Neural crest cell (in vitro differentiated cells): ENCODE measurements at regions not wholly inside any gene's neighbourhood (a gene's known extent, or its start where the extent isn't known, plus 50 kb on each side); places are given as distances from the start of the nearest gene placed in this dataset.

Source experiments
- DNase-seq: peaks from one replicate; pipeline ENCODE4 v3.0.0; 2021; ENCODE audit warnings: low read depth, mixed read lengths, low spot score
- H3K27ac Mint-ChIP-seq: one replicate; pipeline ENCODE4 v1.8.0; 2021; ENCODE audit warnings: mild to moderate bottlenecking, mixed read lengths; ENCODE audit not compliant: unreplicated experiment
- H3K27me3 Mint-ChIP-seq: 2 replicates; pipeline ENCODE4 v1.8.0; 2021; ENCODE audit warnings: low read depth, mild to moderate bottlenecking, mixed read lengths
- H3K36me3 Mint-ChIP-seq: 2 replicates; pipeline ENCODE4 v1.8.0; 2021; ENCODE audit warnings: low read depth, mild to moderate bottlenecking, mixed read lengths
- H3K4me1 Mint-ChIP-seq: 2 replicates; pipeline ENCODE4 v1.8.0; 2021; ENCODE audit warnings: mixed read lengths
- H3K4me3 Mint-ChIP-seq: one replicate; pipeline ENCODE4 v1.8.0; 2021; ENCODE audit warnings: mild to moderate bottlenecking, mixed read lengths
- H3K9me3 Mint-ChIP-seq: 2 replicates; pipeline ENCODE4 v1.8.0; 2021; ENCODE audit warnings: mixed read lengths
- CTCF ChIP-seq: fragments of 200-600 bp; sonication (generic); conservative IDR thresholded peaks from 2 replicates; pipeline ENCODE4 v1.5.0; 2021; ENCODE audit warnings: antibody characterized with exemption, mild to moderate bottlenecking

GRCh38 chr2:200052627-200053026 lies 97.2 kb downstream of the MAIP1 start:
- H3K9me3 Mint-ChIP-seq, result peaks cover 10% of the 10 kb centered on the region
- H3K4me3 Mint-ChIP-seq, result no peak overlapping the region
- H3K4me1 Mint-ChIP-seq, result no peaks in the 10 kb centered on the region
- DNase-seq, result no peak
- no peaks in the 10 kb centered on the region for H3K27me3 Mint-ChIP-seq
- TF ChIP-seq CTCF, result no peak
- H3K36me3 Mint-ChIP-seq, result peaks cover 6% of the 10 kb centered on the region
- H3K27ac Mint-ChIP-seq, result no peak overlapping the region

GRCh38 chr2:200054681-200055468 lies 99.5 kb downstream of the MAIP1 start:
- TF ChIP-seq CTCF, result no peak
- Mint-ChIP-seq H3K27me3 (no peaks in the 10 kb centered on the region), H3K27ac (no peak overlapping the region), H3K4me1 (no peaks in the 10 kb centered on the region), H3K9me3 (peaks cover 16% of the 10 kb centered on the region), H3K4me3 (no peak overlapping the region), H3K36me3 (peaks cover 10% of the 10 kb centered on the region)
- DNase-seq, result peak; percentile 12

GRCh38 chr2:200056105-200056504 lies 100.7 kb downstream of the MAIP1 start:
- DNase-seq, result no peak
- Mint-ChIP-seq H3K36me3 (peaks cover 10% of the 10 kb centered on the region), H3K9me3 (peaks cover 16% of the 10 kb centered on the region), H3K4me1 (no peaks in the 10 kb centered on the region), H3K27me3 (no peaks in the 10 kb centered on the region), H3K4me3 (no peak overlapping the region), H3K27ac (no peak overlapping the region)
- no peak for TF ChIP-seq CTCF

GRCh38 chr2:200063155-200063554 lies 107.8 kb downstream of the MAIP1 start:
- H3K4me3 Mint-ChIP-seq, result no peak overlapping the region
- peaks cover 4% of the 10 kb centered on the region for H3K4me1 Mint-ChIP-seq
- H3K27ac Mint-ChIP-seq, result no peak overlapping the region
- DNase-seq, result no peak
- H3K36me3 Mint-ChIP-seq, result peaks cover 3% of the 10 kb centered on the region
- no peaks in the 10 kb centered on the region for H3K27me3 Mint-ChIP-seq
- peaks cover 4% of the 10 kb centered on the region for H3K9me3 Mint-ChIP-seq
- TF ChIP-seq CTCF, result no peak

GRCh38 chr2:200064879-200065278 lies 109.5 kb downstream of the MAIP1 start:
- Mint-ChIP-seq H3K9me3 (no peaks in the 10 kb centered on the region), H3K27ac (no peak overlapping the region), H3K4me3 (no peak overlapping the region), H3K4me1 (peaks cover 4% of the 10 kb centered on the region), H3K27me3 (no peaks in the 10 kb centered on the region), H3K36me3 (no peaks in the 10 kb centered on the region)
- TF ChIP-seq CTCF, result no peak
- no peak for DNase-seq
